ENCODE measurements at regions not wholly inside any gene's neighbourhood (a gene's known extent, or its start where the extent isn't known, plus 50 kb on each side); places are given as distances from the start of the nearest gene placed in this dataset.

- H3K36me3 ChIP-seq (ENCODE audit: control insufficient read depth, insufficient read depth, low read length) = no peaks in the 10 kb centered on the region
- DNase-seq (ENCODE audit: low read depth) = no peak
- ChIA-PET POLR2A (interaction anchor here (0.7 kb wide), 2 partner anchors 17 to 1454 kb away, joined by 3 read pairs; no protein-coding TSS in a partner anchor), CTCF (interaction anchor here (1.6 kb wide), 1 partner anchor 1151 kb away, joined by 7 read pairs; no protein-coding TSS in a partner anchor)
- H3K4me3 ChIP-seq (ENCODE audit: low read depth, low read length) = no peak overlapping the region
- H3K27me3 ChIP-seq (ENCODE audit: control insufficient read depth, insufficient read depth, low read length) = peaks cover 1% of the 10 kb centered on the region
- TF ChIP-seq CTCF (IDR thresholded peaks at IDR 0.05; ENCODE audit: insufficient read depth, low read depth, low read length) = no peak
These were observed 70.7 kb upstream of the TAPT1 start for GRCh38 chr4:16297003-16297402.

- peaks cover 3% of the 10 kb centered on the region; the same call in 1 of the 2 replicates for H3K27me3 ChIP-seq (ENCODE audit: control insufficient read depth, insufficient read depth, low read length)
- POLR2A ChIA-PET = no interaction called here
- no peak for TF ChIP-seq CTCF (IDR thresholded peaks at IDR 0.05; ENCODE audit: insufficient read depth, low read depth, low read length)
- DNase-seq (ENCODE audit: low read depth) = no peak
- CTCF ChIA-PET = interaction anchor here (0.6 to 2.2 kb wide), 9 partner anchors 16 to 1153 kb away, joined by 3 to 10 read pairs (median 4); no protein-coding TSS in a partner anchor
- H3K36me3 ChIP-seq (ENCODE audit: control insufficient read depth, insufficient read depth, low read length) = no peaks in the 10 kb centered on the region
- no peak overlapping the region for H3K4me3 ChIP-seq (ENCODE audit: low read depth, low read length)
These were observed 68.2 kb upstream of the TAPT1 start for GRCh38 chr4:16294455-16294854.

GRCh38 chr4:16293210-16293838 lies 67.1 kb upstream of the TAPT1 start:
- no peaks in the 10 kb centered on the region for H3K36me3 ChIP-seq (ENCODE audit: control insufficient read depth, insufficient read depth, low read length)
- peaks cover 4% of the 10 kb centered on the region; the same call in 1 of the 2 replicates for H3K27me3 ChIP-seq (ENCODE audit: control insufficient read depth, insufficient read depth, low read length)
- CTCF ChIA-PET = interaction anchor here (1.1 to 2.2 kb wide), 6 partner anchors 14 to 1154 kb away, joined by 3 to 10 read pairs (median 4); no protein-coding TSS in a partner anchor
- DNase-seq (ENCODE audit: low read depth) = no peak
- TF ChIP-seq CTCF (IDR thresholded peaks at IDR 0.05; ENCODE audit: insufficient read depth, low read depth, low read length) = no peak
- H3K4me3 ChIP-seq (ENCODE audit: low read depth, low read length) = no peak overlapping the region
- POLR2A ChIA-PET = no interaction called here

GRCh38 chr4:16292585-16292984 lies 66.3 kb upstream of the TAPT1 start:
- POLR2A ChIA-PET = no interaction called here
- CTCF ChIA-PET = interaction anchor here (1.1 to 3.2 kb wide), 5 partner anchors 146 to 1180 kb away, joined by 3 to 31 read pairs (median 17); no protein-coding TSS in a partner anchor
- no peak for TF ChIP-seq CTCF (IDR thresholded peaks at IDR 0.05; ENCODE audit: insufficient read depth, low read depth, low read length)
- DNase-seq (ENCODE audit: low read depth) = no peak
- no peaks in the 10 kb centered on the region for H3K36me3 ChIP-seq (ENCODE audit: control insufficient read depth, insufficient read depth, low read length)
- H3K4me3 ChIP-seq (ENCODE audit: low read depth, low read length) = no peak overlapping the region
- H3K27me3 ChIP-seq (ENCODE audit: control insufficient read depth, insufficient read depth, low read length) = peaks cover 4% of the 10 kb centered on the region; the same call in 1 of the 2 replicates

GRCh38 chr4:16290681-16291420 lies 64.6 kb upstream of the TAPT1 start:
- Histone ChIP-seq H3K4me3 (ENCODE audit: low read depth, low read length) (no peak overlapping the region), H3K27me3 (ENCODE audit: control insufficient read depth, insufficient read depth, low read length) (peaks cover 4% of the 10 kb centered on the region; the same call in 1 of the 2 replicates), H3K36me3 (ENCODE audit: control insufficient read depth, insufficient read depth, low read length) (no peaks in the 10 kb centered on the region)
- ChIA-PET CTCF (interaction anchor here (0.6 to 3.2 kb wide), 15 partner anchors 9 to 1182 kb away, joined by 3 to 31 read pairs (median 4); no protein-coding TSS in a partner anchor), POLR2A (no interaction called here)
- DNase-seq (ENCODE audit: low read depth) = no peak
- no peak for TF ChIP-seq CTCF (IDR thresholded peaks at IDR 0.05; ENCODE audit: insufficient read depth, low read depth, low read length)
